Gastroesophageal sphincter (tissue), 3 donors: ENCODE measurements at regions not wholly inside any gene's neighbourhood (a gene's known extent, or its start where the extent isn't known, plus 50 kb on each side); places are given as distances from the start of the nearest gene placed in this dataset.

Experiments used
- EP300 ChIP-seq: sonication (generic); formaldehyde crosslinking; IDR thresholded peaks from one replicate; pipeline ENCODE4 v1.6.1; 2017; ENCODE audit warnings: antibody characterized with exemption, mild to moderate bottlenecking
- POLR2A ChIP-seq, 2 donors: fragments of 450-650 bp; IDR thresholded peaks; one replicate each; pipeline ENCODE4 v1.6.1; 2017; ENCODE audit warnings: antibody characterized with exemption in 2 of 2, mild to moderate bottlenecking in 2 of 2, moderate library complexity in 1 of 2
- TF ChIP-seq, protein P1 (sequence below), 4 experiments: fragments of 200-600 bp in 2 of 4; fragments of 450-650 bp in 2 of 4; sonication (generic) in 1 of 4; IDR thresholded peaks; one replicate each; pipeline ENCODE4 v1.5.1; 2017 to 2019; ENCODE audit warnings: antibody characterized with exemption in 4 of 4, mild to moderate bottlenecking in 2 of 4, moderate library complexity in 2 of 4

DNA sequence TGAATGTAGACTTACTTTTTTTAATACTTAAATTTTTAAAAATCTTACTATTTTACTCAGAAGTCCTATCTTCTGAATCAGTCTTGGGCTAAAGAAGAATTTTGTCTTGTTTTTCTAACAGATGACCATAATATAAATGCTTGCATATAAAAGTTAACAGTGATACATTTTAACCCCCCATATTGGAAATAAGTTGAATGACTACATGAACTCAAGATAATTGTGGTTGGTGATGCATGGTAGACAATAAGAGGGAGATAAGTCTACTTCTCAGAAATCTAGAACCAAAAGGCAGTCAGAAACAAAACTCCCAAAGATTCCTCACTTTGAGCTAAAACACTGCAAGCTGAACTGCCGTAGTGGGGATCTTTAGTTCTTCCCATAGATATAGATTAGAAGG is 868.4 kb upstream of the SOX9 start:
- TF ChIP-seq, protein P1, sequence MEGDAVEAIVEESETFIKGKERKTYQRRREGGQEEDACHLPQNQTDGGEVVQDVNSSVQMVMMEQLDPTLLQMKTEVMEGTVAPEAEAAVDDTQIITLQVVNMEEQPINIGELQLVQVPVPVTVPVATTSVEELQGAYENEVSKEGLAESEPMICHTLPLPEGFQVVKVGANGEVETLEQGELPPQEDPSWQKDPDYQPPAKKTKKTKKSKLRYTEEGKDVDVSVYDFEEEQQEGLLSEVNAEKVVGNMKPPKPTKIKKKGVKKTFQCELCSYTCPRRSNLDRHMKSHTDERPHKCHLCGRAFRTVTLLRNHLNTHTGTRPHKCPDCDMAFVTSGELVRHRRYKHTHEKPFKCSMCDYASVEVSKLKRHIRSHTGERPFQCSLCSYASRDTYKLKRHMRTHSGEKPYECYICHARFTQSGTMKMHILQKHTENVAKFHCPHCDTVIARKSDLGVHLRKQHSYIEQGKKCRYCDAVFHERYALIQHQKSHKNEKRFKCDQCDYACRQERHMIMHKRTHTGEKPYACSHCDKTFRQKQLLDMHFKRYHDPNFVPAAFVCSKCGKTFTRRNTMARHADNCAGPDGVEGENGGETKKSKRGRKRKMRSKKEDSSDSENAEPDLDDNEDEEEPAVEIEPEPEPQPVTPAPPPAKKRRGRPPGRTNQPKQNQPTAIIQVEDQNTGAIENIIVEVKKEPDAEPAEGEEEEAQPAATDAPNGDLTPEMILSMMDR (IDR thresholded peaks at IDR 0.05), result no peak
- no peak for TF ChIP-seq POLR2A (IDR thresholded peaks at IDR 0.05)
- TF ChIP-seq EP300, result no peak
